Globus pallidus (tissue), 1 donor: ENCODE measurements at regions not wholly inside any gene's neighbourhood (a gene's known extent, or its start where the extent isn't known, plus 50 kb on each side); places are given as distances from the start of the nearest gene placed in this dataset.
"Not testable (repeated sequence)": the region's sequence is repeated elsewhere in the genome, so short reads cannot be mapped to it uniquely, and the experiment has no call there.

Experiments used
- DNase-seq: peaks from one replicate; pipeline ENCODE4 v3.0.0-alpha.2; 2015; ENCODE audit warnings: low spot score

- DNase-seq = no peak
These were observed 188.4 kb downstream of the SATB1 start for GRCh38 chr3:18236726-18237125.

- DNase-seq = no peak
These were observed 190.3 kb downstream of the SATB1 start for GRCh38 chr3:18234717-18235335.

- no peak for DNase-seq
These were observed 191.0 kb downstream of the SATB1 start for GRCh38 chr3:18233987-18234716.

GRCh38 chr3:18232317-18232716, 192.8 kb downstream of the SATB1 start:
- no peak for DNase-seq

GRCh38 chr3:18228060-18228459, 197.1 kb downstream of the SATB1 start:
- no peak for DNase-seq

DNA sequence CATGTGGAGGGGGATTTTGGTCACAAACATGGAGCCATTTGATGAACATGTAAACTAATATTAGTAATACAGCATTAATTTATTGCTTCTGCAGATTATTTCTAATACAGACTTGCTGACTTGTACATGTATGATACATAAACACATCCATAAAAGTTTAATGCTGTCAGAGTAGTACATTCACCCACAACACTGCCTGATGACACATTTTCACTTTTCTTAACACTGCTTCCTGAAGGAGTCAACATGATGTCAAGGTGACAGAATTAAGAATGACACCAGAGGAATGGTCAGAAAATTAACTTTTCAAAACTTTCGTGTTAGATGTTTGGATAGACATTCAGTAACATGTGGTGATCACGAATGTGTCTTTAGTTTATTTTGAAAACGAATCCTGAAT, 199.4 kb downstream of the SATB1 start:
- DNase-seq = no peak

DNA sequence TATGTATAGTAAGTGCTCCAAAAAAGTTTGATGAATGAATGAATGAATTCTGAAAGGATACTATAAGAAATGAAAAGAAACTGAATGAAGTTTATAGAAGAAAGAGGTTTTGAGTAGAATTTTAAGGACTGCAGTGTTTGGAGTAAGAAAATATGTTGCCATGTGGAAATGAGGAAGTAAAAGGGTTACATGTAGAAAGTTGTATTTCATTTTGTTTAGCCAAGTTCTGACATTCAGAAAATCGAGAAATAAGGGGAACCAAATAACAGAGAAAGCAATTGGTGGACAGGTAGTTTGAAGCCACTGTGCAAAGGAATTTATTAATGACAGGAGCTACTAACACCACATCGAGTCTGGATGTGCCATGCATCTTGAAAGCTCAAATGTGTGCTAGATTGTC, 200.7 kb downstream of the SATB1 start:
- no peak for DNase-seq

DNA sequence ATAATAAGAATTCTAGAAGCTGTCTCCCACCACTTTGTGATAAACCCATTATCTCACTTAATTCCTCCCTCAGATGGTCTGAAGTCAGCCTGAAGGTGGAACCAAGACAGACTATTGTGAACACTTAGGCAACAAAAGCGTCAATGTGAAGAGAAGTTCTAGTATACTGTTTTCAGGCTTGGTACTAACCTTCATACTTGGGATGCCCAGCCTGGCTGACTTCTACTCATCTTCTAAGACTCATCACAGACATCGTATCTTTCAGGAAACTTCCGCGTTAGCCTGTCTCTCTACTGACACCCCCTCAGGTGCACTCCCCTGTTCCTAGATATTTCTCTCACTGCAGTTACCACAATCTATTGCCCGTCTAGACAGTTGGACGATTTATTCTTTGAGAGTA, 201.2 kb downstream of the SATB1 start:
- DNase-seq = peak; percentile 11

- peak; percentile 47 for DNase-seq
These were observed 201.6 kb downstream of the SATB1 start for GRCh38 chr3:18223571-18223970.

- DNase-seq = no peak
These were observed 202.5 kb downstream of the SATB1 start for GRCh38 chr3:18222686-18223085.

- no peak for DNase-seq
These were observed 207.5 kb downstream of the SATB1 start for GRCh38 chr3:18217507-18218174.

DNA sequence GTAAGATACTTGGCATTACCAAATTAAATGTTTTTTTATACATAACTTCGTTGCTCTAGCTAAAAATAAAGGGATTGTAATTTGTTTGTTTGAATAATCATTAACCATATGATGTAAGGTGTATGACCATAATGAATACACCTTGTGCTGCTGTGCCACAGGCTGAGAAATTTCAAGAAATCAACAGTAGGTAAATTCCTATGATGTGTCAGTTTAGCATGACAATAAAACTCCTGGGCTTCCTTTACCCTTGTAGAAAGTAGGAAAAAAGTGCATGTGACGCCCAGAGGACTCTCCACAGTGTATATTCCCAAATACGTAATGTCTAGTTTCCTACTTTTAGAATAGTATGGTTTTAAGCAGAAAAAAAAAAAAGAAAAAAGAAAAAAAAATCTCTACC, 208.1 kb downstream of the SATB1 start:
- no peak for DNase-seq

DNA sequence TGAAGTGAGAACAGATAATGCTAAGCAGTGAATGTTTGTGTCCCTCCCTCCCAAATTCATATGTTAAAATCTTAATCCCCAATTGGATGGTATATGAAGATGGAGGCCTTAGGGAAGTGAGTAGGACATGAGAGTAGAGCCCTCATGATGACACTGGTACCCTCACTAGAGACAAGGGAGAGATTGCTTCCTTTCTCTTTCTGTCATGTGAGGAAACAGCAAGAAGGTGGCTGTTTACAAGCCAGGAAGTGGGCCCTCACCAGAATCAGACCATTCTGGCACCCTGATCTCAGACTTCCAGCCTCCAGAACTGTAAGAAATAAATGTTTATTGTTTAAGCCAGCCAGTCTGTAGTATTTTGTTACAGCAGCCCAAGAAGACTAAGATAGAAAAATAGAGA, 209.5 kb downstream of the SATB1 start:
- no peak for DNase-seq

DNA sequence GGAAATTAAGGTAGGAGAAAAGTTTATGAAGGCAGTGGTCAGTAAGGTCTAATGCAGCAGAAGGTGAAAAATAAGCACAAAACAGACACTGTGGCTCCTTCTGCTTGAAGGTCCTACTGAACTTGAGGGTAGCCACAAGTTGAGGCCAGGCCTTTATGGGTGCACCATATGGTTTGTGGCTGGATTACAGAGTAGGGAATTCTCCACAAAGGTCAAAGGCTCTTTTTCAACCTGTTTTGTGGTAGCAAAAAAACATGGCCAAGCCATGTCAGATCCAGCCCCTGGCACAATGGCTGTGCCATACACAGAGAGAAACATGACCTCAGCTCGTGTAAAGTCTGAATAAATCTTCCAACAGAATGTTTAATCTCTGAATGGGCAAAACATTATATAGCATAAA, 214.0 kb downstream of the SATB1 start:
- DNase-seq = no peak

DNA sequence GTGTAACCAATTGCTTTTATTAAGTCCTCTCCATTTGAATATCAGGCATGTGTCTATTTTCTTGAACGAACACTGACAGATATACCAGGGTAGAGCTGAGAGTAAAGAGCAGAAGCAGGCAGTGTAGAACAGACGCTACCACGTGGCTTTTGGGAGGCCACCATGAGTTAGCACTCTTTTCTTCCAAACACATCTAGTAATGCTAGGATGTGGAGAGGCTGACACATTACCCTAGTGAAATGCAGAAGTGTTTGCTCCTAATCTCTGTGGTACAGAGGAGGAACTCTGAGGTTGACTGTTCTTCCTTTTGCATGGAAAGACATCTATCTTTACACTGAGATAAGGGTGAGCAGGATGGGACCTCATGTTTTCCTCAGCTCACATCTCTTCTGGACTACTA, 216.3 kb downstream of the SATB1 start:
- peak; percentile 48 for DNase-seq

GRCh38 chr3:18208091-18208490, 217.0 kb downstream of the SATB1 start:
- DNase-seq = no peak

DNA sequence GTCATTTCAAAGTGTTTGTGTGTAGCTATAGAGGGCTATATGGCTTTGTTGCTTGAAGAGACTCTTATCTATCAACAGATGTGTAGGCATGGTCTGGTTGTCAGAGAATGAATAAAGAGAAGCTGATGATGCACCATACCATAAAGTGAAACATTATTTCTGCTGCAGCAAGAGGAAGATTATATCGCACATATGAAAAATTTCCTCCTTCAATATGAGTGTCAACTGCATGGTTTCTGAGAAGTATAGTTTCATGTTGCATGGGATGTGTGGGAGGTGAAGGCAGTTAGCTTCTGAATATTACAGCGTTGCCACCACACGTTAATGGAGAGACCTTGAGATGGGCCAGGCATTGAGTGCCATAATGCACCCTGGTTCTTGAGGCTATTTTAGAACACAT, 217.9 kb downstream of the SATB1 start:
- no peak for DNase-seq

DNA sequence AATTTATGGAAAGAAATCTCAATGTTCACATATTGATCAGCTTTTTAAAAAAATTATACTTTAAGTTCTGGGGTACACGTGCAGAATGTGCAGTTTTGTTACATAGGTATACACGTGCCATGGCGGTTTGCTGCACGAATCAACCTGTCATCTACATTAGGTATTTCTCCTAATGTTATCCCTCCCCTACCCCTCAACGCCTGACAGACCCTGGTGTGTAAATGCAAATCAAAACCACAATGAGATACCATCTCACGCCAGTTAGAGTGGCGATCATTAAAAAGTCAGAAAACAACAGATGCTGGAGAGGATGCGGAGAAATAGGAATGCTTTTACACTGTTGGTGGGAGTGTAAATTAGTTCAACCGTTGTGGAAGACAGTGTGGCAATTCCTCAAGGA, 219.4 kb downstream of the SATB1 start:
- DNase-seq = not testable (repeated sequence)

DNA sequence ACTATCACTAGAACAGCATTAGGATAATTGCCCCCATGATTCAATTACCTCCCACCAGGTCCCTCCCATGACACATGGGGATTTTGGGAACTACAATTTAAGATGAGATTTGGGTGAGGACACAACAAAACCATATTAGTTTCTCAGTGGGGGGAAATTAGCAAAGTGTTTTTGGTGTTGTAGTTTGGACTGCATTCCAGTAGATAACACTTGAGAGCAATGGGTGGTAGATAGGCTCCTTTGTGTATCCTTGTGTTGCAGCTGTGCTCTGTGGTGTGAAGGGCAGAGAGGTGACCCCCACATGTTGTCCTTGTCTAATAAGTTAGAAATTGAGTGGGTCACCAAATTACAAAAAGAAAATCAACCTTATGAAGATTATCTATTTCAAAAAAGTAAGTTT, 223.8 kb downstream of the SATB1 start:
- DNase-seq = no peak

DNA sequence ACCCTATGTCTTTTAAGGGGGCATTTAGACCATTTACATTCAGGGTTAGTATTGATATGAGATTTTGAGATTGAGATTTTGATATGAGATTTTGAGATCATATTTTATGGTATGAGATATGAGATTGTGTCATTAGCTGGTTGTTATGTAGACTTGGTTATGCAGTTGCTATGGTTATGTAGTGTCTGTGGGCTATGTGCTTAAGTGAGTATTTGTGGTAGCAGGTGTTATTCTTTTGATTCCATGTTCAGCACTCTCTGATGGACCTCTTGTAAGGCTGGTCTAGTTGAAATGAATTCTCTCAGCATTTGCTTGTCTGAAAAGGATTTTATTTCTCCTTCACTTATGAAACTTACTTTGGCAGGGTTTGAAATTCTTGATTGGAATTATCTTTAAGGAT, 225.4 kb downstream of the SATB1 start:
- DNase-seq = no peak

DNA sequence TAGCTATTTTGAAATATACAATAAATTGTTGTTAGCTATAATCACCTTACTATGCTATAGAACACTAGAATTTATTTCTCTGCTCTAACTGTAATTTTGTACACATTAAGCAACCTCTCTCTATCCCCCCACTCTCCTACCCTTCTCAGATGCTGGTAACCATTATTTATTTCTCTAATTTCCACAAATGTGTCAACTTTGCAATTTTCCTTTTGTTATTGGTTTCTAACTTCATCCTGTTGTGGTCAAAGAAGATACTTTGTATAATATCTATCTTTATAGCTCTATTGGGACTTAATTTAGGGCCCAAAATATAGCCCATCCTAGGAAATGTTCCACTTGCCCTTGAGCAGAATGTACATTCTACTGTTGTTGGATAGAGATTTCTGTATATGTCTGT, 229.3 kb downstream of the SATB1 start:
- DNase-seq = no peak

DNA sequence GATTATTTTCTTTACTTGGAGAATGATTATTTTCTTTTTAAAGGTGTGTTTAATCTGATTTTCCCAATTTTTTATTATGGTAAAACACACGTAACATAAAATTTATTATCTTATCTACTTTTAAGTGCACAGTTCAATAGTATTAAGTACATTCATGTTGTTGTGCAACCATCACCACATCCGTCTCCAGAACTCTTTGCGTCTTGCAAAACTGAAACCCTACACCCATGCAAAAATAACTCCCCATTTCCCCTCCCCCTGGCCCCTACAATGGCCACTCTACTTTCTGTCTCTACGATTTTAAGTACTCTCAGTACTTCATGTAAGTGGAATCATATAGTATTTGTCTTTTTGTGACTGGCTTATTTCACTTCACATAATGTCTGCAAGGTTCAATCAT, 230.7 kb downstream of the SATB1 start:
- no peak for DNase-seq

DNA sequence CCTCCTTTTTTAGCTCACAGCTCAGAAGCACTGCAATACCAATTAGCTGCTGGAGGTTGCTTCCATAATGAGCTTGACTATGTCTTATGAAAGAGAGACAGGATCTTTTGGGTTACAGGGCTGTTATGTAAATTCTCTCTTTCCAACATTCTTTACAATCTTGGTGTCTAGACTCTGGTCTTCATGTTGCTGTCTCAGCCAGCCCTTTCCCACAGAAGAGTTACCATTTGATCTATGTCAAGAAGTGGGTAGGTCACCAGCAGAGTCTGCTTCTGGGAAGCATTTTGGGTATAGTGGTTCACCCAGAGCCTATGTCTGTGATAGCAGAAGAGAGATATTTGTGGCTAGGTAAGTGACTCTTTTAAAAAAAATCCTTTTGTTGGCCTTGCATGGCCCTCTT, 234.5 kb downstream of the SATB1 start:
- DNase-seq = no peak
